GM21423 (cell line): ENCODE measurements at regions not wholly inside any gene's neighbourhood (a gene's known extent, or its start where the extent isn't known, plus 50 kb on each side); places are given as distances from the start of the nearest gene placed in this dataset.

Source experiments
- ATAC-seq: cut with Tn5 transposase; IDR thresholded peaks from one replicate; pipeline ENCODE4 v1.9.1; 2021; ENCODE audit warnings: mild to moderate bottlenecking, moderate library complexity; ENCODE audit not compliant: unreplicated experiment

DNA sequence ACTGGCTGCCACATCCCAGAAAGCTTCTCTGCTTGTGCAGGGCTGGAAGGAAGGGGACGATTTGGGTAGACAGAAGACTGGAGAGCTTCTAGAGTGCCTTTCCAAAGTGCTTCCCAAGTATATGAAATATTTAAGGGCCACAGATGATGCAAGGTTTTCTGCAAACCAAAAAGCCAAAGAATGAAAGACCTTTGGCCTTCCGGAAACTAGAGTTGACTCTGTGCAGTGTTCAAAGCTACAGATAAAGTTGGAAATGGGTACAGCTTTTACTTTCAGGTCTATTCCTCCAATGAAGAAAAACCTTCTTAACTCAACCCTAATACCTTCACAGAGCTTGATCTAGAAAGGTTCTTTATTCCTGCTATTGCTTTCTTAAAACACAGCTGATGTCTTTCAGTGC lies 253.0 kb upstream of the KLHL29 start:
- no peak for ATAC-seq

- no peak for ATAC-seq
Observed at GRCh38 chr2:23132823-23133595, 252.0 kb upstream of the KLHL29 start.

GRCh38 chr2:23134726-23135125 lies 250.3 kb upstream of the KLHL29 start:
- ATAC-seq, result no peak

GRCh38 chr2:23135481-23136100 lies 249.4 kb upstream of the KLHL29 start:
- ATAC-seq, result no peak

DNA sequence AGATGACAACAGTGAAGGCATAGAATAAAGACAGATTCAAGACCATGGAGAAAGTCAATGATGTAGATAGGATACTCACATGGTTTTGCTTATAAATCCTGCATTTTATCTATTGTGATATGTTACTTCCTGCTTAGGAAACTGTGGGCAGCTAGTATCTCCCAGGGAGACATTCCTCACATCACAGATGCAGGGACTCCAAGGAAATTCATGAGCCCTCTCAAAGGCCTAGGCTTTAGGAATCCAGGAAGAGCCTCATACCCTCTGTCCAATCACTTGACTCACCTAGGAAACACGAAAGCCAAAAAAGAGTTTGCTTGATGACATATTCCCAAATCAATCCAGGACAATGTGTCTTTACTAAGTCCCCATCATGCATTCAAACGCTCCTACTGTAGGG lies 247.8 kb upstream of the KLHL29 start:
- no peak for ATAC-seq

DNA sequence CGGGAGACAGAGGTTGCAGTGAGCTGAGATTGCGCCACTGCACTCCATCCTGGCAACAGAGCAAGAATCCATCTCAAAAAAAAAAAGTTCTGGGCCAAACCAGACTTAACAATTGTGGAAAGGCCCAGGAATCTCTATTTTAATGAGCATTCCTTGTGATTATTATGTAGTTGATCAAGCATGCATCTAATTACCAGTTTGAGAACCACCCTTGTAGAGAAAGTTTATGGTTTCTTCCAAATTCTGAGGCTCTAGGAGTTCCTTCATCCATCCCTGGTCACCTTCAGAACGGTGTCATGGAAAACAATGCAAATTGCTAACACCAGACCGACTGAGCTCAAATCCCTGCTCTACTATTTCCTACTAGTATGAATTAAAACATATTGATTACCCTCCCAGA lies 246.3 kb upstream of the KLHL29 start:
- no peak for ATAC-seq

- ATAC-seq, result no peak
Observed at GRCh38 chr2:23145460-23145859, 239.5 kb upstream of the KLHL29 start.

- no peak for ATAC-seq
Observed at GRCh38 chr2:23146011-23146410, 239.0 kb upstream of the KLHL29 start.

DNA sequence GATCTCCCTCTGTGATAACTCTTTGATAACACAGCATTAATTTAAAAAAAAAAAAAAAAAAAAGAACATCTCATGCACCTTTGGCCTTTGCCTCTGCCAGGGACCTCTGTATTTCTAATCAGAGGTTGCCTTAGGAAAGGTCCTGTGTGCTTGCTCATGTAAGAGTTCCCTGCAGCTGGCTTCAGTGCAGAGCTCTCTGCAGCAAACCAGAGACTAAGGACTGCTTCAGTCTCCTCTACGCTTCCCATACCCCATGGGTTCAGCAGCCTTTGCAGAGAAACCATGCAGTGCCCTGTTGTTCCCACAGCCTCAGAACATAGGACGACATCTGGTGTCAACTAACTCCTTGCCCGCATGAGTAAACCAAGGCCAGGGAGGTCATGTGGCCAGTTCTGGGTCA lies 236.6 kb upstream of the KLHL29 start:
- ATAC-seq, result no peak

DNA sequence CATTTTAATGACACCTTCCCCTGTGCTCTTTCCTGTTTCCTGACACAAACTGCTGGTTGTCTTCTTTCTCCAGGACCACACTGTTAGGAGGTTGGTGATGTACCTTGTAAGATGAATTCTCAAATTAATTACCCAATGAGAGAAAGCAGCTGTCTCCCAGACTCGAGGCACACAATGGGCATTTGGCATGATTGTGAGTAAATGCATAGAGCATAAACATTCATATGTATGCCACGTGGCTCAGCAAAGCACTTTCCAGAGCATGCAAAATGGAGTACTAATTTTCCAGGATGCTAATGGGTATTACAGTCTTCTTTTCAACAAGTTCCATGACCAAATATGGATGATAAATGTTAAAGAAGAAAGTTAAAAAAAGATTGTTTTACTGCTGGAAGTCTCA lies 235.2 kb upstream of the KLHL29 start:
- ATAC-seq, result no peak

DNA sequence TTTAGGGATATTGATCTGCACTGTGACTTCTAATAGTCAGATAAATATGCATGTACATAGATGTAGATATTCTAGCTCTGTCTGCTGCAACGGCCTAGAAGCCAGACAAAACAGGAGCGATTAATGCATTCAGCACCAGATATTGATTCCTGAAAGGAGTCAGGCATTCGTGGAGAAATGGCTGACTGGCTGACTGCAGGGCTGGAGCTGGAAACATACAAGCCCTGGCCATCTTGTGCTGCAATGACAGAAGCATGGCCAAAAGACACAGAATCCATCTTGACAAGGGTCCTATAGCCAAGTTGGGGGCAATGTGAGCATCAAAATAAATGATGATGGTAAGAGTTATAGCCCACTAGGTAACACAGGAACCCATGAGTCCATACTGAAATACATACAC lies 231.5 kb upstream of the KLHL29 start:
- no peak for ATAC-seq

DNA sequence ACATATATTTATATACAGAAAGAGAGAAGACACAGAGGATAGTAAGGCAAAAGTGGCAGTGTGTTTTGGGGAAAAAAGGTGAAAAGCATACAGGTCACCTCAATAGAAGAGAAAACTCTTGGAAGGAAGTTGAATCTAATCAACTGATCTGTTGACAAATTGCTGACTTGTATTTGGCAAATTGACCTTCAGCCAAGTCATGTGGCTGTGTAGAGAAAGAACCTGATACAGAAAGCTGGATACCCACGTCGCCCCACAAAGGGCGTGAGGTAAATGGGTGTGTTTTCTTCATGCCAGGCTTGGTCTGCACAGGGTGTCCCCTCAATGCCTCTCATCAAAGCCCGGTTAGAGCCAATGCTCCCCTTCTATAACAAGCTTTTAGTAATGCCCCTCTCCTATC lies 230.0 kb upstream of the KLHL29 start:
- ATAC-seq, result no peak

- ATAC-seq, result no peak
Observed at GRCh38 chr2:23157812-23158211, 227.2 kb upstream of the KLHL29 start.

DNA sequence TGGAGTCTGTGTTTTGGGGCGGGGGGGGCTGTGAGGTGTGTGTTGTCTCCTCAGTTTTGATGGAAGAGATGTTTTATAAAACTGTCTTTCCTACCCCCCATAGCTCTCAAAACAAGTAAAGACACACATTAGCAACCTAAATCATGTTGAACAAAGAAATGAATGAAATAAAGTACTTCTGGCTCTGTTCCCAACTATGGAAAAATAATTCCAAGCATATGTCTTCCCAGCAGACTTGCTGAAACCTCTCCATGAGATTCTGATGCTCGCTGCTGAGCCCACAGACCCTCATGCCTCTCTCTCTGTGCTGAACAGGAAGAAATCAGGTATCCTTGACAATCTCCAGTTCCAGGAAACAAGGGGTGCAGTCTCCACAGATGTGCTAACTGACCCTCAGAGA lies 226.7 kb upstream of the KLHL29 start:
- no peak for ATAC-seq

GRCh38 chr2:23159746-23160405 lies 225.1 kb upstream of the KLHL29 start:
- no peak for ATAC-seq

DNA sequence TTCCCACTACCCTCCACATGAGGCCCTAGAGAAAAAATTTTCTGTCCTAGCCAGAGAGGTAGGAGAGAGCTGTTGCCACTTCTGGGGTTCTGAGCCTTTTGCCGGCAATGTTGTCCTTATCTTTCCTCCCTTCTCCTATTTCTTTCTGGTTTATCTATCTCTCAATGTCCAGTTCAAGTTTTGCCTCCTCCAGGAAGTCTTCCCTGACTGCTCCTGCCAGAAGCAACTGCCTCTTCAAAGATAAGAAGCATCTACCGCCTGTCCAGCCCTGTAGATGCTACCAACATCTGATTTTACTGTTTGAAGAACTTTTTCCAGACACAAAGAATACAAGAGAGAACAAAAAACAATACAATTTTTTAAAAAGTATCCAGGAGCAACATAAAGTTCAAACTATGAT lies 220.8 kb upstream of the KLHL29 start:
- ATAC-seq, result no peak

GRCh38 chr2:23169896-23170295 lies 215.1 kb upstream of the KLHL29 start:
- ATAC-seq, result no peak

DNA sequence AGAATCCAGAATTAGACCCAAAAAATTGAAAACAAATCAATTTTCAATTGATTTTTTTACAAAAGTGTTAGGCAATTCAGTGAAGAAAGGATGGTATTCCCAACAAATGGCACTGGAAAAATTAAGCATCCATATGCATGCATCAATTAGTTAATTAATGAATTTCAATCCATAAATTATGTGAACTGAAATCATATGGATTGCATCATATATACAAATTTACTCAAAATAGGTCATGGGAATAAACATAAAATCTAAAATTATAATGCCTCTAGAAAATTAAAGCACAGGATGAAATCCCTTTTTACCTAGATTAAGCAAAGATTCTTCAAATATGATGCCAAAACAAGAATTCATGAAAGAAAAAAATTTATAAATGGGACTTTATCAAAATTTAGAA lies 213.9 kb upstream of the KLHL29 start:
- ATAC-seq, result no peak

DNA sequence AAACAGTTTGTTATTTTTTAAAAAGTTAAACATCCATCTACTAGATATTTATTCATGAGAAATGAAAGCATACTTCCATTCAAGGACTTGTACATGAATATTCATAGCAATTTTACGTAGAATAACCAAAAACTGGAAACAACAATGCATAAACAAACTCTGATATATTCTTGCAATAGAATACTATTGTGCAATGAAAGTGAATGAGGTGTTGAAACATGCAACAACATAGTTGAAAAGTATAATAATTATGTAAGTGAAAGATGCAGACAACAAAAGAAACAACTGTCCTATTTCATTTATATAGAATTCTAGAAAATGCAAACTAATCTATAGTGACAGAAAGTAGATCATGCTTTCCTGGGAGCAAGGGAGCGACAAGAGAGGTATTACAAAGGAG lies 206.6 kb upstream of the KLHL29 start:
- no peak for ATAC-seq

GRCh38 chr2:23183733-23184132 lies 201.2 kb upstream of the KLHL29 start:
- ATAC-seq, result no peak

GRCh38 chr2:23198316-23199114 lies 186.5 kb upstream of the KLHL29 start:
- no peak for ATAC-seq
